CD4-positive, CD25-positive, alpha-beta regulatory T cell (primary cell): ENCODE measurements at regions not wholly inside any gene's neighbourhood (a gene's known extent, or its start where the extent isn't known, plus 50 kb on each side); places are given as distances from the start of the nearest gene placed in this dataset.
"Not testable (repeated sequence)": the region's sequence is repeated elsewhere in the genome, so short reads cannot be mapped to it uniquely, and the experiment has no call there.

Source experiments
- ATAC-seq, 2 donors: fragments of 150-1000 bp; cut with Tn5 transposase; one replicate each; pipeline ENCODE4 v1.10.0; 2021; ENCODE audit warnings: low read depth in 2 of 2, moderate number of reproducible peaks in 2 of 2, moderate library complexity in 1 of 2
- DNase-seq, 3 donors: peaks; one replicate each; pipeline versions ENCODE4 v3.0.0 to v3.0.0-alpha.2; 2012 to 2022; ENCODE audit warnings: mixed read lengths in 1 of 3
- H3K27ac ChIP-seq: one replicate; pipeline ENCODE4 v1.7.0; 2013; ENCODE audit warnings: mild to moderate bottlenecking, low read length; ENCODE audit not compliant: insufficient read depth, poor library complexity, severe bottlenecking
- H3K27me3 ChIP-seq: one replicate; pipeline ENCODE4 v1.7.0; 2013; ENCODE audit warnings: low read length; ENCODE audit not compliant: control insufficient read depth, insufficient read depth
- H3K36me3 ChIP-seq: one replicate; pipeline ENCODE4 v1.7.0; 2013; ENCODE audit warnings: mild to moderate bottlenecking, low read length, moderate library complexity; ENCODE audit not compliant: control insufficient read depth, insufficient read depth
- H3K4me1 ChIP-seq: 2 replicates; pipeline ENCODE4 v1.7.0; 2013; ENCODE audit warnings: mild to moderate bottlenecking, low read length; ENCODE audit not compliant: insufficient read depth, control insufficient read depth, poor library complexity, severe bottlenecking
- H3K4me3 ChIP-seq: one replicate; pipeline ENCODE4 v1.7.0; 2013; ENCODE audit warnings: low read depth, mild to moderate bottlenecking, low read length, moderate library complexity
- H3K9me3 ChIP-seq, 2 experiments: 1 replicate in 1 of 2; 2 replicates in 1 of 2; pipeline ENCODE4 v1.7.0; 2013; ENCODE audit warnings: low read length in 2 of 2, mild to moderate bottlenecking in 1 of 2, moderate library complexity in 1 of 2; ENCODE audit not compliant: control insufficient read depth in 2 of 2
- H3K27ac Mint-ChIP-seq, 3 donors: one replicate each; pipeline ENCODE4 v1.8.0; 2020 to 2022; ENCODE audit warnings: mild to moderate bottlenecking in 3 of 3, mixed read lengths in 3 of 3, moderate library complexity in 2 of 3
- H3K27me3 Mint-ChIP-seq: one replicate; pipeline ENCODE4 v1.8.0; 2022; ENCODE audit warnings: mild to moderate bottlenecking, mixed read lengths
- H3K36me3 Mint-ChIP-seq: one replicate; pipeline ENCODE4 v1.8.0; 2020; ENCODE audit warnings: mixed read lengths
- H3K4me1 Mint-ChIP-seq, 4 donors: one replicate each; pipeline ENCODE4 v1.8.0; 2020 to 2022; ENCODE audit warnings: mixed read lengths in 4 of 4, mild to moderate bottlenecking in 1 of 4
- H3K4me3 Mint-ChIP-seq, 4 donors: one replicate each; pipeline ENCODE4 v1.8.0; 2020 to 2022; ENCODE audit warnings: mild to moderate bottlenecking in 4 of 4, mixed read lengths in 4 of 4, moderate library complexity in 3 of 4
- H3K9me3 Mint-ChIP-seq, 7 donors: one replicate each; pipeline ENCODE4 v1.8.0; 2020 to 2022; ENCODE audit warnings: mixed read lengths in 7 of 7, mild to moderate bottlenecking in 3 of 7, moderate library complexity in 2 of 7

- Histone ChIP-seq H3K4me1 (no peaks in the 10 kb centered on the region), H3K36me3 (no peaks in the 10 kb centered on the region), H3K27ac (no peak overlapping the region), H3K27me3 (no peaks in the 10 kb centered on the region), H3K9me3 (no peaks in the 10 kb centered on the region), H3K4me3 (no peak overlapping the region)
- no peaks in the 10 kb centered on the region for H3K4me1 Mint-ChIP-seq
- no peaks in the 10 kb centered on the region for H3K36me3 Mint-ChIP-seq
- no peak overlapping the region for H3K4me3 Mint-ChIP-seq
- no peak overlapping the region for H3K27ac Mint-ChIP-seq
- H3K9me3 Mint-ChIP-seq: peaks cover 0 to 15% (median 4%) of the 10 kb centered on the region in 7 donors
- ATAC-seq (no peak), DNase-seq (no peak)
- H3K27me3 Mint-ChIP-seq: no peaks in the 10 kb centered on the region
Measured at GRCh38 chr2:224120986-224121385, 81.9 kb upstream of the SERPINE2 start.

GRCh38 chr2:224119846-224120245 is 80.8 kb upstream of the SERPINE2 start:
- H3K36me3 Mint-ChIP-seq, DNase-seq, ATAC-seq, H3K27ac Mint-ChIP-seq, H3K4me1 Mint-ChIP-seq, H3K27me3 Mint-ChIP-seq, H3K4me3 ChIP-seq, H3K36me3 ChIP-seq, H3K9me3 ChIP-seq, H3K27ac ChIP-seq, H3K4me3 Mint-ChIP-seq, H3K4me1 ChIP-seq, H3K27me3 ChIP-seq: not testable (repeated sequence)
- peaks cover 0 to 20% (median 4%) of the 10 kb centered on the region in 7 donors for H3K9me3 Mint-ChIP-seq

- Histone ChIP-seq H3K4me3 (no peak overlapping the region), H3K9me3 (peaks cover 0 to 2% of the 10 kb centered on the region in 2 experiments), H3K27me3 (no peaks in the 10 kb centered on the region), H3K27ac (no peak overlapping the region), H3K4me1 (no peaks in the 10 kb centered on the region), H3K36me3 (no peaks in the 10 kb centered on the region)
- Mint-ChIP-seq H3K27ac (no peak overlapping the region), H3K36me3 (no peaks in the 10 kb centered on the region), H3K4me3 (no peak overlapping the region), H3K9me3 (peaks cover 0 to 16% (median 3%) of the 10 kb centered on the region in 7 donors), H3K4me1 (no peaks in the 10 kb centered on the region), H3K27me3 (peaks cover 12% of the 10 kb centered on the region)
- DNase-seq: no peak
- no peak for ATAC-seq
Measured at GRCh38 chr2:224114428-224114827, 75.3 kb upstream of the SERPINE2 start.

GRCh38 chr2:224113930-224114329 is 74.8 kb upstream of the SERPINE2 start:
- DNase-seq, H3K36me3 ChIP-seq, H3K27me3 ChIP-seq, H3K4me3 ChIP-seq, H3K9me3 ChIP-seq, H3K27ac ChIP-seq, H3K27ac Mint-ChIP-seq, H3K4me1 ChIP-seq, H3K36me3 Mint-ChIP-seq, H3K4me3 Mint-ChIP-seq, ATAC-seq, H3K4me1 Mint-ChIP-seq: not testable (repeated sequence)
- Mint-ChIP-seq H3K9me3 (peaks cover 0 to 14% (median 3%) of the 10 kb centered on the region in 7 donors), H3K27me3 (peaks cover 14% of the 10 kb centered on the region)

GRCh38 chr2:224111576-224111975 is 72.5 kb upstream of the SERPINE2 start:
- DNase-seq (no peak), ATAC-seq (no peak)
- H3K27me3 ChIP-seq: no peaks in the 10 kb centered on the region
- H3K4me1 ChIP-seq: no peaks in the 10 kb centered on the region
- H3K36me3 ChIP-seq: no peaks in the 10 kb centered on the region
- H3K9me3 ChIP-seq: peaks cover 0 to 2% of the 10 kb centered on the region in 2 experiments
- H3K27ac Mint-ChIP-seq: no peak overlapping the region
- no peak overlapping the region for H3K27ac ChIP-seq
- H3K36me3 Mint-ChIP-seq: no peaks in the 10 kb centered on the region
- peaks cover 0 to 13% (median 3%) of the 10 kb centered on the region in 7 donors for H3K9me3 Mint-ChIP-seq
- H3K4me3 Mint-ChIP-seq: no peak overlapping the region
- no peaks in the 10 kb centered on the region for H3K4me1 Mint-ChIP-seq
- H3K27me3 Mint-ChIP-seq: peaks cover 16% of the 10 kb centered on the region
- no peak overlapping the region for H3K4me3 ChIP-seq

GRCh38 chr2:224110811-224111210 is 71.7 kb upstream of the SERPINE2 start:
- Histone ChIP-seq H3K9me3 (peaks cover 0 to 2% of the 10 kb centered on the region in 2 experiments), H3K27ac (no peak overlapping the region), H3K36me3 (no peaks in the 10 kb centered on the region), H3K4me1 (no peaks in the 10 kb centered on the region), H3K4me3 (no peak overlapping the region), H3K27me3 (no peaks in the 10 kb centered on the region)
- H3K36me3 Mint-ChIP-seq: no peaks in the 10 kb centered on the region
- no peak overlapping the region for H3K4me3 Mint-ChIP-seq
- no peak overlapping the region for H3K27ac Mint-ChIP-seq
- no peak for DNase-seq
- H3K9me3 Mint-ChIP-seq: peaks cover 0 to 13% (median 2%) of the 10 kb centered on the region in 7 donors
- H3K4me1 Mint-ChIP-seq: no peaks in the 10 kb centered on the region
- peaks cover 16% of the 10 kb centered on the region for H3K27me3 Mint-ChIP-seq
- no peak for ATAC-seq

- Histone ChIP-seq H3K36me3 (no peaks in the 10 kb centered on the region), H3K27me3 (no peaks in the 10 kb centered on the region), H3K27ac (no peak overlapping the region), H3K4me3 (no peak overlapping the region), H3K9me3 (peaks cover 0 to 2% of the 10 kb centered on the region in 2 experiments), H3K4me1 (no peaks in the 10 kb centered on the region)
- Mint-ChIP-seq H3K36me3 (no peaks in the 10 kb centered on the region), H3K4me1 (no peaks in the 10 kb centered on the region), H3K9me3 (peaks cover 0 to 5% (median 3%) of the 10 kb centered on the region in 7 donors), H3K27me3 (peaks cover 18% of the 10 kb centered on the region), H3K27ac (no peak overlapping the region), H3K4me3 (no peak overlapping the region)
- no peak for ATAC-seq
- no peak for DNase-seq
Measured at GRCh38 chr2:224109751-224110150, 70.7 kb upstream of the SERPINE2 start.

- Mint-ChIP-seq H3K27me3 (peaks cover 10% of the 10 kb centered on the region), H3K4me3 (no peak overlapping the region), H3K9me3 (peaks cover 0 to 6% (median 0%) of the 10 kb centered on the region in 7 donors), H3K36me3 (no peaks in the 10 kb centered on the region), H3K4me1 (no peaks in the 10 kb centered on the region), H3K27ac (no peak overlapping the region)
- Histone ChIP-seq H3K27me3 (no peaks in the 10 kb centered on the region), H3K36me3 (no peaks in the 10 kb centered on the region), H3K27ac (no peak overlapping the region), H3K4me1 (no peaks in the 10 kb centered on the region), H3K9me3 (no peaks in the 10 kb centered on the region), H3K4me3 (no peak overlapping the region)
- ATAC-seq: no peak
- no peak for DNase-seq
Measured at GRCh38 chr2:224106794-224107193, 67.7 kb upstream of the SERPINE2 start.
